Fibroblast of mammary gland (primary cell): ENCODE measurements at regions not wholly inside any gene's neighbourhood (a gene's known extent, or its start where the extent isn't known, plus 50 kb on each side); places are given as distances from the start of the nearest gene placed in this dataset.

Source experiments
- DNase-seq: peaks from one replicate; pipeline ENCODE4 v3.0.0-alpha.2; 2010; ENCODE audit warnings: low read depth
- H3K4me3 ChIP-seq: 2 replicates; pipeline ENCODE4 v1.5.1; 2011; ENCODE audit warnings: low read depth, mild to moderate bottlenecking, low read length, moderate library complexity; ENCODE audit not compliant: control insufficient read depth
- TF ChIP-seq, protein P1 (sequence below): conservative IDR thresholded peaks from 2 replicates; pipeline ENCODE4 v1.5.1; 2011; ENCODE audit warnings: low read depth, low read length, inconsistent platforms; ENCODE audit not compliant: control insufficient read depth, insufficient read depth

DNA sequence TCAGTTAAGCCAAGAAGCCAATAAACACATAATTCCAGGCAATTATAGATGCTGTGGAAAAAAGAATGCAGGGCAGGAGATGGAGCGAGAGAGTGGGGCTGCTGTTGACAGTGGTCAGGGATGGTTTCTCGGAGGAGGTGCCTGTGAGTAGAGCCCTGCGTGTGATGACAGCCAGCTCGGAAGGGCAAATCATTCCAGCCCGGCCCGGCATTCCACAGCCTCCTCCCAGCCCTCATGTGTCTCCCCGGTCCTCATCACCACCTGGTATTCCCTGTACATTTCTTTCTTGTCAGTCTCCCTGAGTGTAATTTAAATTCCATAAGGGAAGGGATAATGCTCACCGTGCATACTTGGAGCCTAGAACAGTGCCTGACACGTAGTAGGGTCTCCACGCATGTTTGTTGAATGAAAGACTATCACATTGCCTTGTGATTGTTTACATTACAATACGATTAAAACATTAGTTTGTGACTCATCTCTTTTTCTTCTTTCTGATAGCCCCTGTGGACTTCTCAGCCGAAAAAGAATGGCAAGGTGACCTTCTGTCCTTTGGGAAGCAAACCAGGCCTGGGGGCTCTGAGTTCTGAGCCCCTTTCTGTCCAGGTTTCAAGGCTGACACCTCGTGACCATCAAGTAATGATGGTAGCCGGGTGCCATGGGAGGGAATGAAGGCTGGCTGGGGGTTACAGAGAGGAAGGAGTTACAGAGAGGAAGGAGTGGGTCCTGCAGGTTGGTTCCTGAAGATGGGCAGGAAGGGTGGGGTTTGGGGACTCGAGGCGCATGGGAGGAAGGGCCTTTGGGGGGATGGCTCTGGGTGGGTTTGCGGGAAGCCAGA lies 379.5 kb upstream of the SULF2 start:
- TF ChIP-seq, protein P1, sequence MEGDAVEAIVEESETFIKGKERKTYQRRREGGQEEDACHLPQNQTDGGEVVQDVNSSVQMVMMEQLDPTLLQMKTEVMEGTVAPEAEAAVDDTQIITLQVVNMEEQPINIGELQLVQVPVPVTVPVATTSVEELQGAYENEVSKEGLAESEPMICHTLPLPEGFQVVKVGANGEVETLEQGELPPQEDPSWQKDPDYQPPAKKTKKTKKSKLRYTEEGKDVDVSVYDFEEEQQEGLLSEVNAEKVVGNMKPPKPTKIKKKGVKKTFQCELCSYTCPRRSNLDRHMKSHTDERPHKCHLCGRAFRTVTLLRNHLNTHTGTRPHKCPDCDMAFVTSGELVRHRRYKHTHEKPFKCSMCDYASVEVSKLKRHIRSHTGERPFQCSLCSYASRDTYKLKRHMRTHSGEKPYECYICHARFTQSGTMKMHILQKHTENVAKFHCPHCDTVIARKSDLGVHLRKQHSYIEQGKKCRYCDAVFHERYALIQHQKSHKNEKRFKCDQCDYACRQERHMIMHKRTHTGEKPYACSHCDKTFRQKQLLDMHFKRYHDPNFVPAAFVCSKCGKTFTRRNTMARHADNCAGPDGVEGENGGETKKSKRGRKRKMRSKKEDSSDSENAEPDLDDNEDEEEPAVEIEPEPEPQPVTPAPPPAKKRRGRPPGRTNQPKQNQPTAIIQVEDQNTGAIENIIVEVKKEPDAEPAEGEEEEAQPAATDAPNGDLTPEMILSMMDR: no peak
- H3K4me3 ChIP-seq: no peak overlapping the region
- DNase-seq: no peak

GRCh38 chr20:48164034-48164433 lies 378.8 kb upstream of the SULF2 start:
- TF ChIP-seq, protein P1: no peak
- no peak overlapping the region for H3K4me3 ChIP-seq
- DNase-seq: no peak

GRCh38 chr20:48163505-48163904 lies 378.2 kb upstream of the SULF2 start:
- no peak for DNase-seq
- no peak overlapping the region for H3K4me3 ChIP-seq
- TF ChIP-seq, protein P1: no peak

GRCh38 chr20:48162621-48163020 lies 377.3 kb upstream of the SULF2 start:
- TF ChIP-seq, protein P1: no peak
- H3K4me3 ChIP-seq: no peak overlapping the region
- no peak for DNase-seq

- TF ChIP-seq, protein P1: no peak
- no peak overlapping the region for H3K4me3 ChIP-seq
- DNase-seq: no peak
These were observed 374.1 kb upstream of the SULF2 start for GRCh38 chr20:48159145-48160008.

GRCh38 chr20:48158014-48158413 lies 372.7 kb upstream of the SULF2 start:
- H3K4me3 ChIP-seq: no peak overlapping the region
- DNase-seq: no peak
- TF ChIP-seq, protein P1: no peak
